ENCODE measurements at regions not wholly inside any gene's neighbourhood (a gene's known extent, or its start where the extent isn't known, plus 50 kb on each side); places are given as distances from the start of the nearest gene placed in this dataset.

GRCh38 chr2:53087262-53087873 is 680.2 kb upstream of the CHAC2 start:
- Mint-ChIP-seq H3K4me3 (no peak overlapping the region), H3K4me1 (peaks cover 2% of the 10 kb centered on the region; the same call in 1 of the 3 replicates), H3K36me3 (ENCODE audit: low read depth) (peaks cover 16% of the 10 kb centered on the region; the same call in 2 of the 3 replicates), H3K27ac (no peak overlapping the region), H3K27me3 (ENCODE audit: insufficient read depth, low read depth, poor library complexity) (peaks cover 2% of the 10 kb centered on the region), H3K9me3 (no peaks in the 10 kb centered on the region)
- H3K27ac ChIP-seq (ENCODE audit: low read depth), result no peak overlapping the region
- ATAC-seq (no peak), DNase-seq (ENCODE audit: low spot score) (no peak)
- no peaks in the 10 kb centered on the region for H4K20me1 ChIP-seq (replicated peaks; ENCODE audit: insufficient read depth)
- H3K79me2 ChIP-seq (replicated peaks; ENCODE audit: insufficient read depth), result no peaks in the 10 kb centered on the region
- H3K9me2 ChIP-seq (ENCODE audit: insufficient read depth), result peaks cover 6% of the 10 kb centered on the region
- H3K4me3 ChIP-seq, result no peak overlapping the region
- no peaks in the 10 kb centered on the region for H3K4me1 ChIP-seq (ENCODE audit: insufficient read depth)
- H3K36me3 ChIP-seq (ENCODE audit: insufficient read depth), result no peaks in the 10 kb centered on the region
- H3K4me2 ChIP-seq, result no peak overlapping the region
- no peaks in the 10 kb centered on the region for H3K27me3 ChIP-seq (ENCODE audit: insufficient read depth)
- H3F3A ChIP-seq (replicated peaks; ENCODE audit: low read depth), result no peaks in the 10 kb centered on the region
- H2AFZ ChIP-seq, result no peak overlapping the region
- TF ChIP-seq REST (IDR thresholded peaks at IDR 0.05; ENCODE audit: unreplicated experiment) (no peak), ZNF114 (CRISPR knock-in tag; IDR thresholded peaks at IDR 0.05) (no peak), POLR2AphosphoS5 (IDR thresholded peaks at IDR 0.05; ENCODE audit: low read depth) (no peak), NANOG (IDR thresholded peaks at IDR 0.05; ENCODE audit: borderline replicate concordance) (no peak), EZH2 (IDR thresholded peaks at IDR 0.05; ENCODE audit: low read depth, unreplicated experiment) (no peak), EZH2phosphoT487 (IDR thresholded peaks at IDR 0.05; ENCODE audit: unreplicated experiment) (no peak), ETS1 (IDR thresholded peaks at IDR 0.05) (no peak)

- ATAC-seq, result no peak
- no peak overlapping the region for H3K4me2 ChIP-seq
- H3K27ac Mint-ChIP-seq, result no peak overlapping the region
- H4K20me1 ChIP-seq (replicated peaks; ENCODE audit: insufficient read depth), result no peaks in the 10 kb centered on the region
- H3K27me3 Mint-ChIP-seq (ENCODE audit: insufficient read depth, low read depth, poor library complexity), result no peaks in the 10 kb centered on the region
- H3K4me3 ChIP-seq, result no peak overlapping the region
- no peaks in the 10 kb centered on the region for H3K36me3 ChIP-seq (ENCODE audit: insufficient read depth)
- H3K9me2 ChIP-seq (ENCODE audit: insufficient read depth), result no peaks in the 10 kb centered on the region
- H3K27me3 ChIP-seq (ENCODE audit: insufficient read depth), result no peaks in the 10 kb centered on the region
- peaks cover 14% of the 10 kb centered on the region for H3K9me3 Mint-ChIP-seq
- no peak overlapping the region for H3K4me3 Mint-ChIP-seq
- H3K4me1 Mint-ChIP-seq, result no peaks in the 10 kb centered on the region
- no peak for DNase-seq (ENCODE audit: low spot score)
- H3K36me3 Mint-ChIP-seq (ENCODE audit: low read depth), result peaks cover 13% of the 10 kb centered on the region
- H3K4me1 ChIP-seq (ENCODE audit: insufficient read depth), result no peaks in the 10 kb centered on the region
- no peak overlapping the region for H2AFZ ChIP-seq
- H3K79me2 ChIP-seq (replicated peaks; ENCODE audit: insufficient read depth), result no peaks in the 10 kb centered on the region
- no peaks in the 10 kb centered on the region for H3F3A ChIP-seq (replicated peaks; ENCODE audit: low read depth)
- no peak overlapping the region for H3K27ac ChIP-seq (ENCODE audit: low read depth)
- TF ChIP-seq CTCF (conservative IDR thresholded peaks at IDR 0.05; ENCODE audit: low read depth in 2 of 2) (no peak), JUNB (IDR thresholded peaks at IDR 0.05; ENCODE audit: unreplicated experiment) (no peak), EZH2 (IDR thresholded peaks at IDR 0.05; ENCODE audit: low read depth, unreplicated experiment) (no peak), STAT1 (IDR thresholded peaks at IDR 0.05; ENCODE audit: unreplicated experiment) (no peak)
These were observed 690.2 kb upstream of the CHAC2 start for GRCh38 chr2:53077413-53077812.

Measured in GM23338 (cell line).